GM12892 (cell line): ENCODE measurements at regions not wholly inside any gene's neighbourhood (a gene's known extent, or its start where the extent isn't known, plus 50 kb on each side); places are given as distances from the start of the nearest gene placed in this dataset.

Source experiments
- POLR2A ChIP-seq: IDR thresholded peaks from 2 replicates; pipeline ENCODE4 v1.6.1; 2011; ENCODE audit warnings: low read depth, low read length, control low read depth
- POLR2AphosphoS5 ChIP-seq: IDR thresholded peaks from 2 replicates; pipeline ENCODE4 v1.6.1; 2011; ENCODE audit warnings: low read depth, low read length, control low read depth
- TAF1 ChIP-seq: IDR thresholded peaks from 2 replicates; pipeline ENCODE4 v1.6.1; 2011; ENCODE audit warnings: low read depth, mild to moderate bottlenecking, control low read depth, low read length, borderline replicate concordance

DNA sequence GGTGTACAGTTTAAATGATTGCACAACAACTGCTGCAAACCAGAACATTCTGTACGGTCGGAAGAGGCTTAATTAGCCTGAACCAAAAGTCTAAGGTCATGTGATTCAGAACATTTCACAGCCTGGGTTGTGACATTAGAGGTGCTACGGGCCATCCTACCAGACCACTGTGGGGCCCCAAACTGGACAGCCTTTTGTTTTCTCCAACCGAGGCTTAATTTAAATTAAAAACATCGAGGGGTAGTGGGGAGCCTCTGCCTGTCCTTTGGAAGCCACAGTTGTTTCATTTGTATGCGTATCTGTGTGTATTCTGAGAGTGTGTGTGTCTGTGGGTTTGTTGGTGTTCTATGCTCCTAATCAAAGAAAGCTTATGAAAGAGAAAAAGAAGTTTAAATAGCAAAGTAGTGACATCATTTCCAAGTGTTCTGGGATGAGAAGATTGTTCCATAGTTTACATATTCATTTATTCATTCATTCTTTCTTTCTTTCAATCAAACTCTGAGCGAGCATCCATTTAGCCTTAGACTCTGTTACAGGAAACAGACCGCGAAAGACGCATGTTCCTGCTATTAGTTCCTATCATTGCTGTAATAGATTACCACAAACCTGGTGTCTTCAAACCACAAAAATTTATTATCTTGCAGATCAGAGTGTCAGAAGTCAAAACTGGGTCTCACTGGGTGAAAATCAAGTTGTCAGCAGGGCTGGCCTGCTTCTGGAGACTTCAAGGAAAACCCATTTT, 444.8 kb downstream of the FOXO1 start:
- TF ChIP-seq POLR2A (no peak), POLR2AphosphoS5 (no peak), TAF1 (no peak)
